Suprapubic skin (tissue), 4 donors: ENCODE measurements at regions not wholly inside any gene's neighbourhood (a gene's known extent, or its start where the extent isn't known, plus 50 kb on each side); places are given as distances from the start of the nearest gene placed in this dataset.

ENCODE experiments used
- DNase-seq, 2 donors: peaks; one replicate each; pipeline ENCODE4 v3.0.0-alpha.2; 2019; ENCODE audit warnings: low spot score in 2 of 2
- H3K27ac ChIP-seq: fragments of 200-600 bp; sonication (generic); one replicate; pipeline ENCODE4 v1.5.1; 2019
- H3K27me3 ChIP-seq: fragments of 200-600 bp; sonication (generic); one replicate; pipeline ENCODE4 v1.5.1; 2019
- H3K36me3 ChIP-seq: fragments of 200-600 bp; sonication (generic); one replicate; pipeline ENCODE4 v1.5.1; 2019
- H3K4me1 ChIP-seq: fragments of 200-600 bp; sonication (generic); one replicate; pipeline ENCODE4 v1.5.1; 2019
- H3K4me3 ChIP-seq: fragments of 200-600 bp; sonication (generic); one replicate; pipeline ENCODE4 v1.5.1; 2019; ENCODE audit warnings: mild to moderate bottlenecking
- H3K9me3 ChIP-seq: fragments of 200-600 bp; sonication (generic); one replicate; pipeline ENCODE4 v1.5.1; 2019
- EP300 ChIP-seq: sonication (generic); formaldehyde crosslinking; IDR thresholded peaks from one replicate; pipeline ENCODE4 v1.6.1; 2017; ENCODE audit warnings: antibody characterized with exemption
- POLR2A ChIP-seq, 2 donors: fragments of 450-650 bp; IDR thresholded peaks; one replicate each; pipeline ENCODE4 v1.6.1; 2017; ENCODE audit warnings: antibody characterized with exemption in 2 of 2, mild to moderate bottlenecking in 2 of 2, moderate library complexity in 2 of 2
- POLR2AphosphoS5 ChIP-seq, 3 donors: sonication (generic); formaldehyde crosslinking; IDR thresholded peaks; one replicate each; pipeline ENCODE4 v1.6.1; 2017; ENCODE audit warnings: antibody characterized with exemption in 3 of 3
- WGBS: methylation state at CpG from one replicate; pipeline ENCODE4 v1.1.5; 2018; 5-methylcytosine and 5-hydroxymethylcytosine counted together
- TF ChIP-seq, protein P1 (sequence below), 2 donors: fragments of 200-600 bp in 1 of 2; fragments of 450-650 bp in 1 of 2; sonication (generic) in 1 of 2; IDR thresholded peaks; one replicate each; pipeline ENCODE4 v1.5.1; 2016 to 2019; ENCODE audit warnings: antibody characterized with exemption in 2 of 2, mild to moderate bottlenecking in 1 of 2, moderate library complexity in 1 of 2

DNA sequence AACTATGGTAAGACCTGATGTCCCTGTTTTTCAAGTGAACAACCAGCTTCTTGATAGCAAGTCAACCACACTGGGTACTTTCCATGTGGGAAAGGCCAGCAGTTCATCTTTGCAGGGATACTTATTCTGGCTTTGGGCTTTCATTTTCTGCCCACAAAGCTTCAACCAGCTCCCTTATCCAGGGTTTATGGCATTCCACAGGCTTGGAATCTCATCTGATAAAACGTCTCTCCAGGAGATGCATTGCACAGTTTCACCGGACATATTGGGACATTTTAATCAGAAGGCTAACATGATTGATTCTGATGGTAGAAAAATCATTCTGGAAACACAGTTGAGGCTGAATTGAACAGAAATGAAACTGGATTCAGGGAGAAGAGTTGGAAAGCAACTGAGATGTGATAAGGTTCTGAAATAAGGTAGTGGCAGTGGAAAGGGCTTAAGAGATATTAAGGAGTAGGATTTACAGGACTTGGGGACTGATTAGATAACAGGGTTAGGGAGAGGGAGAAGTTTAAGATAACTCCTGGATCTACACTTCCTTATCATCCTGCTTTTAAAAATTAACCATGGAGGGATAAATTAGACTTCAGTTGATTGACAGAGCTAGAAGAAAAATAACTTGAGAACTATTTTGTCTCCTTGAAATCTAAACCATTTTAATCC is 195.8 kb upstream of the FBXL7 start:
- Histone ChIP-seq H3K4me1 (no peaks in the 10 kb centered on the region), H3K9me3 (no peaks in the 10 kb centered on the region), H3K36me3 (no peaks in the 10 kb centered on the region), H3K27ac (no peak overlapping the region), H3K27me3 (no peaks in the 10 kb centered on the region), H3K4me3 (no peak overlapping the region)
- 77% methylated on average over 2 of the region's 2 CpGs for WGBS
- no peak for TF ChIP-seq EP300
- TF ChIP-seq, protein P1, sequence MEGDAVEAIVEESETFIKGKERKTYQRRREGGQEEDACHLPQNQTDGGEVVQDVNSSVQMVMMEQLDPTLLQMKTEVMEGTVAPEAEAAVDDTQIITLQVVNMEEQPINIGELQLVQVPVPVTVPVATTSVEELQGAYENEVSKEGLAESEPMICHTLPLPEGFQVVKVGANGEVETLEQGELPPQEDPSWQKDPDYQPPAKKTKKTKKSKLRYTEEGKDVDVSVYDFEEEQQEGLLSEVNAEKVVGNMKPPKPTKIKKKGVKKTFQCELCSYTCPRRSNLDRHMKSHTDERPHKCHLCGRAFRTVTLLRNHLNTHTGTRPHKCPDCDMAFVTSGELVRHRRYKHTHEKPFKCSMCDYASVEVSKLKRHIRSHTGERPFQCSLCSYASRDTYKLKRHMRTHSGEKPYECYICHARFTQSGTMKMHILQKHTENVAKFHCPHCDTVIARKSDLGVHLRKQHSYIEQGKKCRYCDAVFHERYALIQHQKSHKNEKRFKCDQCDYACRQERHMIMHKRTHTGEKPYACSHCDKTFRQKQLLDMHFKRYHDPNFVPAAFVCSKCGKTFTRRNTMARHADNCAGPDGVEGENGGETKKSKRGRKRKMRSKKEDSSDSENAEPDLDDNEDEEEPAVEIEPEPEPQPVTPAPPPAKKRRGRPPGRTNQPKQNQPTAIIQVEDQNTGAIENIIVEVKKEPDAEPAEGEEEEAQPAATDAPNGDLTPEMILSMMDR (IDR thresholded peaks at IDR 0.05) = no peak
- TF ChIP-seq POLR2A (IDR thresholded peaks at IDR 0.05) = no peak
- TF ChIP-seq POLR2AphosphoS5 (IDR thresholded peaks at IDR 0.05) = no peak
- DNase-seq = no peak

- no peaks in the 10 kb centered on the region for H3K4me1 ChIP-seq
- no peak for DNase-seq
- 87% methylated on average over 5 of the region's 5 CpGs for WGBS
- no peaks in the 10 kb centered on the region for H3K27me3 ChIP-seq
- no peak overlapping the region for H3K27ac ChIP-seq
- no peak for TF ChIP-seq EP300
- TF ChIP-seq, protein P1 (IDR thresholded peaks at IDR 0.05) = no peak
- TF ChIP-seq POLR2A (IDR thresholded peaks at IDR 0.05) = no peak
- no peak for TF ChIP-seq POLR2AphosphoS5 (IDR thresholded peaks at IDR 0.05)
- H3K9me3 ChIP-seq = no peaks in the 10 kb centered on the region
- H3K36me3 ChIP-seq = no peaks in the 10 kb centered on the region
- H3K4me3 ChIP-seq = no peak overlapping the region
Measured at GRCh38 chr5:15300141-15300540, 199.8 kb upstream of the FBXL7 start.

- DNase-seq = no peak
Measured at GRCh38 chr5:15290953-15291352, 209.0 kb upstream of the FBXL7 start.

DNA sequence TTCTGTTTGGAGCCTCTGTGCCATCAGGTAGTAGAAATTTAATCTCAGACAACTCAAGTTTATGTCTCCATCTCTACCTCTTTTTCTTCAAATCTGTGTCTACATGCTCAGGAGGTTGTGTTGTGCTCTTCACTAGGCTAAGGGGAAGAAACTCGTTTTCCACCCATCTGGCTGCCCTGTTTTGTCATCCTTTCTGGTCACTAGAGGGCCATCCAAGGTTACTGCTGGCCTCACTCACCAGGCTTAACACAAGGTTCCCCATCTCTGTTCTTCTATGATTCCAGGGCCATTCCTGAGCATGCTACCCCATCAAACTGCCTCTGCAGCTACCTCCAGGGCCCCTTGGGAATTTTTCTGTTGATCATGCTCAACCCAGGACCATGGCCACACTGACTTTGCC is 213.3 kb upstream of the FBXL7 start:
- TF ChIP-seq, protein P1 (IDR thresholded peaks at IDR 0.05) = no peak
- TF ChIP-seq EP300 = no peak

More at GRCh38 chr5:15290953-15291352, 209.0 kb upstream of the FBXL7 start:
- H3K36me3 ChIP-seq = no peaks in the 10 kb centered on the region
- no peak overlapping the region for H3K4me3 ChIP-seq
- H3K9me3 ChIP-seq = peaks cover 4% of the 10 kb centered on the region
- 89% methylated on average over 6 of the region's 6 CpGs for WGBS
- TF ChIP-seq, protein P1 (IDR thresholded peaks at IDR 0.05) = no peak
- TF ChIP-seq POLR2AphosphoS5 (IDR thresholded peaks at IDR 0.05) (no peak), EP300 (no peak), POLR2A (IDR thresholded peaks at IDR 0.05) (no peak)
- H3K27ac ChIP-seq = no peak overlapping the region
- no peaks in the 10 kb centered on the region for H3K27me3 ChIP-seq
- no peaks in the 10 kb centered on the region for H3K4me1 ChIP-seq

DNA sequence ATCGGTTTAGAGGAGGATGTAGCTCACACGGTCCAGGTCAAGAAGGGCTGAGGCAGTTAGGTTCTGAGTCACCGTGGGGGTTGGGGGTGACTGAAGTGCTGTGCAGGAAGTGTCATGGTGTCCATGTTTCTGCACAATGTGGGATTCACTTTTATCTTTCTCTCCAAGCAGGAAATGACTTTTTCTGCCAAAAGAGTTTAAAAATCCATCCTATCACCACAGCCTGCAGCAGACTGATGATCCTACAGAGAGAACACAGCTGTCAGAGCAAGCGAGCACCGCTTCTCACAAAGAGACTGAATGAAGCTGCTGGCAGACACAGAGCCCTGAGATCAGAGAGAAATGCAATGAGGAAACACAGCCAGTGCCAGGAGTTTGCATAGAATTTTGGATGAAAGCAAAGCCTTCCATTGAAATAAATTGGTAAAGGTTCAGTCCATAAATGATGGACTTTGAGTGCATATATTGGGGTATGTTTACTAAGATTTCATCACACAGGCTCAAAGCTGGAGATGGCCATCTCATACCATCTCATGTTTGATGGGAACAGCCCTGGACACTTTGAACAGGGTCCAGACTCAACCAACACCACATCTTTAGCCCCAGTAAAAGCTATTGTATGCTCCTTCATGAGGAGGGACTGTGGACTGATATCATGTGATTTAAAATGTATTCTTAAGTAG is 213.9 kb upstream of the FBXL7 start:
- DNase-seq = no peak
- 47% methylated on average over 5 of the region's 5 CpGs for whole genome bisulfite sequencing
- no peaks in the 10 kb centered on the region for H3K36me3 ChIP-seq

More for the DNA sequence above, 213.3 kb upstream of the FBXL7 start:
- Histone ChIP-seq H3K9me3 (no peaks in the 10 kb centered on the region), H3K36me3 (no peaks in the 10 kb centered on the region), H3K4me1 (no peaks in the 10 kb centered on the region), H3K27ac (no peak overlapping the region), H3K27me3 (no peaks in the 10 kb centered on the region), H3K4me3 (no peak overlapping the region)
- no peak for DNase-seq
- WGBS = 23% methylated on average over 1 of the region's 1 CpG

More for the DNA sequence above, 213.9 kb upstream of the FBXL7 start:
- no peak for TF ChIP-seq POLR2A (IDR thresholded peaks at IDR 0.05)
- TF ChIP-seq POLR2AphosphoS5 (IDR thresholded peaks at IDR 0.05) = no peak
- no peak for TF ChIP-seq EP300
- TF ChIP-seq, protein P1 (IDR thresholded peaks at IDR 0.05) = no peak
- H3K27ac ChIP-seq = no peak overlapping the region
- H3K27me3 ChIP-seq = no peaks in the 10 kb centered on the region
- no peaks in the 10 kb centered on the region for H3K4me1 ChIP-seq
- no peak overlapping the region for H3K4me3 ChIP-seq
- no peaks in the 10 kb centered on the region for H3K9me3 ChIP-seq
